IMR-90 (cell line): ENCODE measurements at regions not wholly inside any gene's neighbourhood (a gene's known extent, or its start where the extent isn't known, plus 50 kb on each side); places are given as distances from the start of the nearest gene placed in this dataset.

Source experiments
- ATAC-seq: fragments of 200-7000 bp; cut with Tn5 transposase; 2 replicates; pipeline ENCODE4 v1.9.1; 2020; ENCODE audit warnings: low read depth, mild to moderate bottlenecking, moderate library complexity
- BruUV-seq: library from RNA; stranded (reverse); fragments of 400-500 nt; replicated peaks from 2 replicates; lab custom pipeline; 2021; lab: Mats Ljungman, UMichigan
- CTCF ChIA-PET: fragments of 300-600 bp; formaldehyde crosslinking; extraction: SDS; loops from one replicate; lab custom pipeline; 2021; ENCODE audit warnings: antibody characterized with exemption; lab: Yijun Ruan, JAX
- POLR2A ChIA-PET: fragments of 300-600 bp; sonication (Branson Sonifier 250); formaldehyde crosslinking; loops from one replicate; lab custom pipeline; 2022; ENCODE audit warnings: antibody characterized with exemption; ENCODE audit not compliant: unreplicated experiment; lab: Charles Lee
- DNase-seq: peaks from one replicate; pipeline ENCODE4 v3.0.0; 2013
- H2AFZ ChIP-seq: replicated peaks from 2 replicates; pipeline ENCODE3; 2013; ENCODE audit warnings: low read length, mild to moderate bottlenecking; ENCODE audit not compliant: poor library complexity
- H2AK5ac ChIP-seq: 2 replicates; pipeline ENCODE4 v1.6.1; 2013; ENCODE audit warnings: low read depth, low read length, inconsistent platforms
- H2AK9ac ChIP-seq: replicated peaks from 2 replicates; pipeline ENCODE3; 2013; ENCODE audit warnings: mild to moderate bottlenecking, low read depth, low read length, moderate library complexity; ENCODE audit not compliant: poor library complexity
- H2BK120ac ChIP-seq: 2 replicates; pipeline ENCODE4 v1.6.1; 2013; ENCODE audit warnings: low read depth, low read length, inconsistent platforms
- H2BK15ac ChIP-seq: 3 replicates; pipeline ENCODE4 v1.6.1; 2013; ENCODE audit warnings: low read depth, low read length, inconsistent platforms
- H2BK20ac ChIP-seq: 2 replicates; pipeline ENCODE4 v1.6.1; 2013; ENCODE audit warnings: low read depth, mild to moderate bottlenecking, inconsistent platforms, low read length, moderate library complexity
- H2BK5ac ChIP-seq: 2 replicates; pipeline ENCODE4 v1.6.1; 2013; ENCODE audit warnings: mild to moderate bottlenecking, low read depth, low read length, inconsistent platforms; ENCODE audit not compliant: poor library complexity, severe bottlenecking
- H3K14ac ChIP-seq: replicated peaks from 2 replicates; pipeline ENCODE4 v1.6.1; 2013; ENCODE audit warnings: low read depth, low read length, inconsistent platforms
- H3K18ac ChIP-seq: 2 replicates; pipeline ENCODE4 v1.6.1; 2013; ENCODE audit warnings: low read depth, low read length, control low read depth
- H3K23ac ChIP-seq: 2 replicates; pipeline ENCODE4 v1.6.1; 2013; ENCODE audit warnings: low read depth, low read length, inconsistent platforms
- H3K27ac ChIP-seq: 2 replicates; pipeline ENCODE4 v1.5.1; 2013; ENCODE audit warnings: mild to moderate bottlenecking, control low read depth, low read length; ENCODE audit not compliant: insufficient read depth
- H3K27me3 ChIP-seq: 2 replicates; pipeline ENCODE4 v1.6.1; 2013; ENCODE audit warnings: low read length; ENCODE audit not compliant: control insufficient read depth, insufficient read depth
- H3K36me3 ChIP-seq: 2 replicates; pipeline ENCODE4 v1.6.1; 2013; ENCODE audit warnings: low read length, mixed read lengths; ENCODE audit not compliant: control insufficient read depth, insufficient read depth
- H3K4ac ChIP-seq: 2 replicates; pipeline ENCODE4 v1.6.1; 2013; ENCODE audit warnings: low read depth, low read length, inconsistent platforms
- H3K4me1 ChIP-seq: 2 replicates; pipeline ENCODE4 v1.6.1; 2013; ENCODE audit warnings: low read length, mixed read lengths; ENCODE audit not compliant: control insufficient read depth, insufficient read depth
- H3K4me2 ChIP-seq: 2 replicates; pipeline ENCODE4 v1.6.1; 2013; ENCODE audit warnings: low read depth, mild to moderate bottlenecking, control low read depth, low read length, moderate library complexity
- H3K4me3 ChIP-seq: 2 replicates; pipeline ENCODE4 v1.5.1; 2013; ENCODE audit warnings: low read depth, mild to moderate bottlenecking, control low read depth, low read length, moderate library complexity; ENCODE audit not compliant: insufficient read depth
- H3K56ac ChIP-seq: 2 replicates; pipeline ENCODE4 v1.6.1; 2013; ENCODE audit warnings: low read length, inconsistent platforms; ENCODE audit not compliant: insufficient read depth; ENCODE audit errors: extremely low read depth
- H3K79me1 ChIP-seq, 2 experiments: 2 replicates each; pipeline ENCODE4 v1.6.1; 2013; ENCODE audit warnings: low read length in 2 of 2, inconsistent platforms in 1 of 2, low read depth in 1 of 2
- H3K9ac ChIP-seq: 2 replicates; pipeline ENCODE4 v1.6.1; 2013; ENCODE audit warnings: low read depth, low read length, control low read depth
- H3K9me1 ChIP-seq: 2 replicates; pipeline ENCODE4 v1.6.1; 2013; ENCODE audit warnings: low read length, inconsistent platforms; ENCODE audit not compliant: insufficient read depth
- H3K9me3 ChIP-seq: 2 replicates; pipeline ENCODE4 v1.6.1; 2013; ENCODE audit warnings: low read length; ENCODE audit not compliant: control insufficient read depth, insufficient read depth
- H4K20me1 ChIP-seq: 2 replicates; pipeline ENCODE4 v1.6.1; 2013; ENCODE audit warnings: low read length, inconsistent platforms; ENCODE audit not compliant: insufficient read depth
- H4K5ac ChIP-seq: 2 replicates; pipeline ENCODE4 v1.6.1; 2013; ENCODE audit warnings: mild to moderate bottlenecking, low read depth, low read length, control low read depth
- H4K8ac ChIP-seq, 2 experiments: 2 replicates each; pipeline ENCODE4 v1.6.1; 2013; ENCODE audit warnings: low read depth in 2 of 2, low read length in 2 of 2, control low read depth in 1 of 2, inconsistent platforms in 1 of 2
- H4K91ac ChIP-seq: 2 replicates; pipeline ENCODE4 v1.6.1; 2013; ENCODE audit warnings: low read depth, low read length, inconsistent platforms; ENCODE audit not compliant: insufficient read depth
- ELK1 ChIP-seq: fragments of 150-350 bp; IDR thresholded peaks from 2 replicates; pipeline ENCODE4 v1.6.1; 2016; ENCODE audit warnings: low read depth, mild to moderate bottlenecking, low read length, moderate library complexity, borderline replicate concordance
- FOS ChIP-seq: fragments of 150-350 bp; IDR thresholded peaks from 2 replicates; pipeline ENCODE4 v1.6.1; 2016; ENCODE audit warnings: low read depth, low read length
- MAZ ChIP-seq: IDR thresholded peaks from 2 replicates; pipeline ENCODE4 v1.6.1; 2012; ENCODE audit warnings: low read depth, mild to moderate bottlenecking, low read length, improper control_type of control experiment, moderate library complexity, borderline replicate concordance
- MXI1 ChIP-seq: IDR thresholded peaks from 2 replicates; pipeline ENCODE4 v1.6.1; 2012; ENCODE audit warnings: low read depth, mild to moderate bottlenecking, low read length, moderate library complexity, borderline replicate concordance
- NFE2L2 ChIP-seq: fragments of 150-350 bp; IDR thresholded peaks from 2 replicates; pipeline ENCODE4 v1.6.1; 2016; ENCODE audit warnings: low read depth, mild to moderate bottlenecking, low read length
- RAD21 ChIP-seq: IDR thresholded peaks from 2 replicates; pipeline ENCODE4 v1.6.1; 2012; ENCODE audit warnings: low read length, improper control_type of control experiment
- RCOR1 ChIP-seq: IDR thresholded peaks from 2 replicates; pipeline ENCODE4 v1.6.1; 2012; ENCODE audit warnings: mild to moderate bottlenecking, low read length, improper control_type of control experiment; ENCODE audit not compliant: insufficient replicate concordance
- RFX5 ChIP-seq: IDR thresholded peaks from 2 replicates; pipeline ENCODE4 v1.8.0; 2012; ENCODE audit warnings: low read depth, mild to moderate bottlenecking, low read length, moderate library complexity
- SMC3 ChIP-seq: fragments of 150-350 bp; IDR thresholded peaks from 2 replicates; pipeline ENCODE4 v1.6.1; 2016; ENCODE audit warnings: low read depth, mild to moderate bottlenecking, antibody characterized with exemption, low read length, moderate library complexity
- USF2 ChIP-seq: fragments of 150-350 bp; IDR thresholded peaks from 2 replicates; pipeline ENCODE4 v1.6.1; 2017; ENCODE audit warnings: mild to moderate bottlenecking, antibody characterized with exemption, low read length, low read depth
- WGBS, 2 experiments: methylation state at CpG; one replicate each; pipeline versions ENCODE4 v1.1.5 to v1.1.7; 2013; ENCODE audit warnings: missing lambda C conversion rate in 2 of 2; ENCODE audit not compliant: insufficient read length in 1 of 2; ENCODE audit errors: extremely low coverage in 2 of 2; 5-methylcytosine and 5-hydroxymethylcytosine counted together
- dilution Hi-C: fragments of 300-500 bp; cut with HindIII; formaldehyde crosslinking; loops from one replicate; pipeline ENCODE4 v1.14.3; 2018; ENCODE audit warnings: low sequenced_read_pairs; ENCODE audit not compliant: unreplicated experiment
- in situ Hi-C: fragments of 300-500 bp; cut with MboI; formaldehyde crosslinking; loops from 3 replicates; pipeline ENCODE4 v1.14.3; 2019; ENCODE audit warnings: low sequenced_read_pairs, inconsistent platforms, mixed read lengths
- intact Hi-C: fragments of 100-400 bp; cut with micrococcal nuclease; formaldehyde crosslinking; loops from 2 replicates; pipeline ENCODE4 v1.10.0; 2022

- no peak overlapping the region for H2AK5ac ChIP-seq
These were observed 387.4 kb upstream of the CADM1 start for GRCh38 chr11:115891581-115891980.

More at GRCh38 chr11:115891581-115891980, 387.4 kb upstream of the CADM1 start:
- H3K27me3 ChIP-seq = peaks cover 3% of the 10 kb centered on the region; the same call in 1 of the 2 replicates
- no peak overlapping the region for H2BK120ac ChIP-seq
- no peak overlapping the region for H2BK15ac ChIP-seq
- no peak for ATAC-seq
- no peaks in the 10 kb centered on the region for H3K79me1 ChIP-seq
- dilution Hi-C loops = no loop called here
- no peak overlapping the region for H2BK5ac ChIP-seq
- no peak overlapping the region for H4K91ac ChIP-seq
- H3K9ac ChIP-seq = no peak overlapping the region
- no CpG with 5 or more reads among the region's 1 CpG for WGBS, 2 experiments
- H2BK20ac ChIP-seq = no peak overlapping the region
- no TSS peak for BruUV-seq
- no peak overlapping the region for H4K8ac ChIP-seq
- H3K4ac ChIP-seq = no peak overlapping the region
- peaks cover 2% of the 10 kb centered on the region; the same call in 1 of the 2 replicates for H3K4me1 ChIP-seq
- in situ Hi-C loops = no loop called here
- H3K27ac ChIP-seq = no peak overlapping the region
- POLR2A ChIA-PET = no interaction called here
- no peak overlapping the region for H4K5ac ChIP-seq
- H3K23ac ChIP-seq = no peak overlapping the region
- no peak for TF ChIP-seq ELK1
- no peak for TF ChIP-seq MAZ
- no peak for TF ChIP-seq USF2
- no peak for TF ChIP-seq NFE2L2
- TF ChIP-seq RCOR1 = no peak
- TF ChIP-seq RFX5 = no peak
- TF ChIP-seq MXI1 = no peak
- TF ChIP-seq RAD21 = no peak
- TF ChIP-seq FOS = no peak
- TF ChIP-seq SMC3 = no peak
- no peaks in the 10 kb centered on the region for H4K20me1 ChIP-seq
- H2AK9ac ChIP-seq = no peak overlapping the region
- H3K18ac ChIP-seq = no peak overlapping the region
- H3K4me3 ChIP-seq = no peak overlapping the region
- no peak overlapping the region for H3K14ac ChIP-seq
- no peak overlapping the region for H3K4me2 ChIP-seq
- H2AFZ ChIP-seq = no peak overlapping the region
- CTCF ChIA-PET = no interaction called here
- H3K56ac ChIP-seq = no peak overlapping the region
- no peaks in the 10 kb centered on the region for H3K9me3 ChIP-seq
- no peaks in the 10 kb centered on the region for H3K36me3 ChIP-seq
- H3K9me1 ChIP-seq = no peaks in the 10 kb centered on the region
- DNase-seq = no peak
- intact Hi-C loops = no loop called here
